ENCODE measurements at regions not wholly inside any gene's neighbourhood (a gene's known extent, or its start where the extent isn't known, plus 50 kb on each side); places are given as distances from the start of the nearest gene placed in this dataset.

DNA sequence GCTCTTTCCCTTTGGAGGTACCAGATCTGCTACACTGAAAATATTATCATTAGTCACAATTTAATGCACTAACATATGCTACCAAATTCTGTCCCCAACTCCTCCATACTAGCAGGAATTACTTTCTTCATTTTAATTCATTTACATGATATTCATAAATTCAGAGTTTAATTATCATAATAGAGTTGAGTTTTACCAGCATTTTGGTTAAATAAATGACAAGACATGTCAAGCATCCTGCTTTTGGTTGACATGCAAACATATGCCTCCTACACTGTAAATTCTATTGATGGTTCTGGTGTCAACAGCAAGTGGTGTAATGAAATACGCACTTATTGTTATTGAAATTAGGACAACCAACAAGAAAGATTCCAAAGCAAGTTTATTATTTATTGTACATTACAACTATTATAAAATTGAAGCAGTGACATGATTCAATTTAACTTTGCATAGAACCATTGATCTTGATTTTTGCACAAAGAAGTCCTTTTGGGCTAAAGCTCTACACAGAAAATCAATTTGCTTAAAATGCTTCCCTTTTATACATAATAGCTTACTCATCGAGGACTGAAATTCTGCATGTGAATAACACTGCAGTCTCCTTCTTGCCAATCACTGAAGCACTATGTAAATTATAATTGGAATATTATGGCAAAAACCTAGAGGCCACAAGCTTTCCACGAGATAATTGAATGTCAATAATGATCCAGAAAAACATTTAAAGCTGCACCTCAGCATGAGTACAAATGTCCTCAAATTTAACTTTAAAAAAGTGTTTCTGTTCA, 728.6 kb upstream of the ADGRL2 start:
- Mint-ChIP-seq H3K27ac (ENCODE audit: unreplicated experiment) (no peak overlapping the region), H3K27me3 (ENCODE audit: unreplicated experiment) (no peaks in the 10 kb centered on the region), H3K4me3 (ENCODE audit: low read depth, unreplicated experiment) (no peak overlapping the region), H3K36me3 (ENCODE audit: insufficient read depth, unreplicated experiment) (no peaks in the 10 kb centered on the region), H3K9me3 (ENCODE audit: low read depth, unreplicated experiment) (no peaks in the 10 kb centered on the region), H3K4me1 (ENCODE audit: low read depth, unreplicated experiment) (no peaks in the 10 kb centered on the region)
- no TSS peak for BruUV-seq (replicated peaks)
- DNase-seq, result no peak
- intact Hi-C loops (cut with micrococcal nuclease; ENCODE audit: unreplicated experiment), result no loop called here
- TF ChIP-seq, protein P1, sequence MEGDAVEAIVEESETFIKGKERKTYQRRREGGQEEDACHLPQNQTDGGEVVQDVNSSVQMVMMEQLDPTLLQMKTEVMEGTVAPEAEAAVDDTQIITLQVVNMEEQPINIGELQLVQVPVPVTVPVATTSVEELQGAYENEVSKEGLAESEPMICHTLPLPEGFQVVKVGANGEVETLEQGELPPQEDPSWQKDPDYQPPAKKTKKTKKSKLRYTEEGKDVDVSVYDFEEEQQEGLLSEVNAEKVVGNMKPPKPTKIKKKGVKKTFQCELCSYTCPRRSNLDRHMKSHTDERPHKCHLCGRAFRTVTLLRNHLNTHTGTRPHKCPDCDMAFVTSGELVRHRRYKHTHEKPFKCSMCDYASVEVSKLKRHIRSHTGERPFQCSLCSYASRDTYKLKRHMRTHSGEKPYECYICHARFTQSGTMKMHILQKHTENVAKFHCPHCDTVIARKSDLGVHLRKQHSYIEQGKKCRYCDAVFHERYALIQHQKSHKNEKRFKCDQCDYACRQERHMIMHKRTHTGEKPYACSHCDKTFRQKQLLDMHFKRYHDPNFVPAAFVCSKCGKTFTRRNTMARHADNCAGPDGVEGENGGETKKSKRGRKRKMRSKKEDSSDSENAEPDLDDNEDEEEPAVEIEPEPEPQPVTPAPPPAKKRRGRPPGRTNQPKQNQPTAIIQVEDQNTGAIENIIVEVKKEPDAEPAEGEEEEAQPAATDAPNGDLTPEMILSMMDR (IDR thresholded peaks at IDR 0.05; ENCODE audit: unreplicated experiment), result no peak
- CTCF ChIA-PET, result no interaction called here

DNA sequence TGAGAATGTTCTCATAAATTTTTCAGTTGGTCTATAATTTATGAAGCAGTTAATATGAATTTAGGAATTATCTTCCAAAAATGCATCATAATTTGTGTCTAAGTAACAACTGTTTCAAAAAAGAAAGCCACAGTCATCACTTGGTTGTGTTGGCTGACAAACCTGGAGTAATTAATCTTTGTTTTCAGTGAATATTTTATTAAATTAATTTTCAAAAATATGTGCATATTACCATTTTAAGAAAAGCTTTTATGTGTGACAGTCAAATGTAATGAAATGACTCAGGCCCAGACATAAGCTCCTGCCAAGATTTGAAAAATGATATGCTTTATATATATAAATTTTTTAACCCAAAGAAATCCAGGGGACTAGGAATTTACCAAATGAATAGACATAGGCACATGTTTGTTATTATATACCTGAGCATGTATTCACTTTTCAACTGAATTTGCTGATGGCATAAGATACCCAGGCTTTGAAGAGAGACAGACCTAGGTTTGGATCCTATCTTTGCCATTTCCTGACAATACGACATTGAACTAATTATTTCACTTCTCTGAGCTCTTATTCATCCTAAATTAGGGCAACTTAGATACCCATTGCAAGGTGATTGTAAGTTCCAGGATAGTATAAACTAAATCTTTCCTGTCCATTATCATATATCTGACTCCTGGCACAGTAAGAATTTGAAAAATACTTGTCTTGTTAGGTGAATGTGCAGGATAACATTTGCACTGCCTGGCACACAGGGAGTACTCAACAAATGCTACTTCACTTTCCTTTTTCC, 729.5 kb upstream of the ADGRL2 start:
- intact Hi-C loops (cut with micrococcal nuclease; ENCODE audit: unreplicated experiment), result no loop called here
- no peaks in the 10 kb centered on the region for H3K27me3 Mint-ChIP-seq (ENCODE audit: unreplicated experiment)
- TF ChIP-seq, protein P1 (IDR thresholded peaks at IDR 0.05; ENCODE audit: unreplicated experiment), result no peak
- H3K27ac Mint-ChIP-seq (ENCODE audit: unreplicated experiment), result no peak overlapping the region
- no peaks in the 10 kb centered on the region for H3K36me3 Mint-ChIP-seq (ENCODE audit: insufficient read depth, unreplicated experiment)
- H3K9me3 Mint-ChIP-seq (ENCODE audit: low read depth, unreplicated experiment), result no peaks in the 10 kb centered on the region
- H3K4me1 Mint-ChIP-seq (ENCODE audit: low read depth, unreplicated experiment), result no peaks in the 10 kb centered on the region
- no peak overlapping the region for H3K4me3 Mint-ChIP-seq (ENCODE audit: low read depth, unreplicated experiment)
- CTCF ChIA-PET, result no interaction called here
- no TSS peak for BruUV-seq (replicated peaks)
- no peak for DNase-seq

DNA sequence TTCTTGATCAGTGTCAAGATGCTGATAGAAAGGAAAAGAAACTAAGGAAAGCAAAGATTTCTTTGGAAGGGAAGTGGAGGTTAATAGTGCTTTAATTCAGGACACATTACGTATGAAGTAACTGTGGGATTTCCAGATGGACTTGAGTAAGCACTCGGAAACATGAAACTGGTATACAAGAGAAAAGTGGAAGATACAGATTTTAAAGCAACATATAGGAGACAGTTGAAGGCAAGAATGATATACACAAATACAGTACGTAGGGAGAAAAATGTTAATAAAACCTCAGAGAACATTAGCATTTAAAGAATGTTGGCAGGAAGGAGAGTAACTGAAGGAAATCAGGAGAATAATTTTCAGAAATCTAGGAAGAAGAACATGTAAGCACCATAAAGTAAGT, 730.9 kb upstream of the ADGRL2 start:
- Mint-ChIP-seq H3K27ac (ENCODE audit: unreplicated experiment) (no peak overlapping the region), H3K4me3 (ENCODE audit: low read depth, unreplicated experiment) (no peak overlapping the region), H3K4me1 (ENCODE audit: low read depth, unreplicated experiment) (no peaks in the 10 kb centered on the region), H3K9me3 (ENCODE audit: low read depth, unreplicated experiment) (no peaks in the 10 kb centered on the region), H3K36me3 (ENCODE audit: insufficient read depth, unreplicated experiment) (no peaks in the 10 kb centered on the region), H3K27me3 (ENCODE audit: unreplicated experiment) (no peaks in the 10 kb centered on the region)
- TF ChIP-seq, protein P1 (IDR thresholded peaks at IDR 0.05; ENCODE audit: unreplicated experiment), result no peak
- DNase-seq, result no peak
- intact Hi-C loops (cut with micrococcal nuclease; ENCODE audit: unreplicated experiment), result no loop called here
- no TSS peak for BruUV-seq (replicated peaks)
- CTCF ChIA-PET, result no interaction called here

DNA sequence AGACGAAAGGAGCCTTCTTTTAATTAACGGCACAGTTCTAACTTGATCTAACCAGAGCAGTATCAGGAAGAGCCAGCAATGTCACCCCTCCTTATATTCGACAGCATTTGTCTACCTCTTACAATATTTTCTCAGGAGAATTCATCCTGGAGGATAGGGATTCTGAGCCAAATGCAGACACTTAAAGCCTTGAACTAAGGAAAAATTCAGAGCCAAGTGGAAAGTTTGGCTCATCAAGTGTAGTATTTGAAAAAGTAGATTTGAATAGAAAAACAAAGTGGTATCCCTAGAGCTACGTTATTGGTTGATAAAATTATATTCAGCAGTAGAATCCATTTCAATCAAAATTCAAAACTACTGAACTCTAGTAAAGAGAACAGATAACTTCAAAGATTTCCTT, 732.0 kb upstream of the ADGRL2 start:
- Mint-ChIP-seq H3K36me3 (ENCODE audit: insufficient read depth, unreplicated experiment) (no peaks in the 10 kb centered on the region), H3K27ac (ENCODE audit: unreplicated experiment) (no peak overlapping the region), H3K27me3 (ENCODE audit: unreplicated experiment) (no peaks in the 10 kb centered on the region), H3K4me1 (ENCODE audit: low read depth, unreplicated experiment) (no peaks in the 10 kb centered on the region), H3K9me3 (ENCODE audit: low read depth, unreplicated experiment) (no peaks in the 10 kb centered on the region), H3K4me3 (ENCODE audit: low read depth, unreplicated experiment) (no peak overlapping the region)
- CTCF ChIA-PET, result interaction anchor here (0.7 kb wide), 2 partner anchors 117 to 177 kb away, joined by 3 to 6 read pairs; no protein-coding TSS in a partner anchor
- no peak for DNase-seq
- TF ChIP-seq, protein P1 (IDR thresholded peaks at IDR 0.05; ENCODE audit: unreplicated experiment), result no peak
- intact Hi-C loops (cut with micrococcal nuclease; ENCODE audit: unreplicated experiment), result no loop called here
- BruUV-seq (replicated peaks), result no TSS peak
